ENCODE measurements at regions not wholly inside any gene's neighbourhood (a gene's known extent, or its start where the extent isn't known, plus 50 kb on each side); places are given as distances from the start of the nearest gene placed in this dataset.

DNA sequence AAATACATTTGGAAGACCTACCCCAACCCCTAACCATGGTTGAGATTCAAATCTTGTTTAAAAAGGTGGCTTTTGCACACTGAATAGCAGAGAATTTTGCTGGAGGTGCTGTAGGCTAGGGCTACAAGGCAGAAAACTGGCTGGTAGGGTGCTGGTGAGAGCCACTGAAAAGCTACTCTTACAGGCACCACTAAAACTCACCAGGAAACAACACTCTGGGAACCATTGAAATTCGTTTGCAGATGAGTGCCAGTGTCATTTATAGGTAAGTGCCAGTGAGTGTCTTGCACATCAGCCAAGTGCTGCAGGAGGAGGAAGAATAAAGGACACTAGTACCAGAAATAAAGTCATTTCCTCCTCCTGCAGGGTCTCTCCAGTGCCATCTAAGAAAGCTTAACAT lies 610.2 kb downstream of the ZNF385D start:
- no peak for TF ChIP-seq IRF2 (CRISPR knock-in tag; IDR thresholded peaks at IDR 0.05; ENCODE audit: borderline replicate concordance, low read depth)
- TF ChIP-seq CTCF (IDR thresholded peaks at IDR 0.05), result no peak
- TF ChIP-seq HMGXB4 (CRISPR knock-in tag; IDR thresholded peaks at IDR 0.05), result no peak
- TF ChIP-seq, protein P1, sequence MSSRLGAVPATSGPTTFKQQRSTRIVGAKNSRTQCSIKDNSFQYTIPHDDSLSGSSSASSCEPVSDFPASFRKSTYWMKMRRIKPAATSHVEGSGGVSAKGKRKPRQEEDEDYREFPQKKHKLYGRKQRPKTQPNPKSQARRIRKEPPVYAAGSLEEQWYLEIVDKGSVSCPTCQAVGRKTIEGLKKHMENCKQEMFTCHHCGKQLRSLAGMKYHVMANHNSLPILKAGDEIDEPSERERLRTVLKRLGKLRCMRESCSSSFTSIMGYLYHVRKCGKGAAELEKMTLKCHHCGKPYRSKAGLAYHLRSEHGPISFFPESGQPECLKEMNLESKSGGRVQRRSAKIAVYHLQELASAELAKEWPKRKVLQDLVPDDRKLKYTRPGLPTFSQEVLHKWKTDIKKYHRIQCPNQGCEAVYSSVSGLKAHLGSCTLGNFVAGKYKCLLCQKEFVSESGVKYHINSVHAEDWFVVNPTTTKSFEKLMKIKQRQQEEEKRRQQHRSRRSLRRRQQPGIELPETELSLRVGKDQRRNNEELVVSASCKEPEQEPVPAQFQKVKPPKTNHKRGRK (CRISPR knock-in tag; IDR thresholded peaks at IDR 0.05; ENCODE audit: borderline replicate concordance), result no peak
- TF ChIP-seq ZNF416 (CRISPR knock-in tag; IDR thresholded peaks at IDR 0.05), result no peak
- no peak for TF ChIP-seq USF2 (CRISPR knock-in tag; IDR thresholded peaks at IDR 0.05)
- no peak for TF ChIP-seq MAX (CRISPR knock-in tag; IDR thresholded peaks at IDR 0.05)
- no peak for TF ChIP-seq ATF2 (CRISPR knock-in tag; IDR thresholded peaks at IDR 0.05; ENCODE audit: borderline replicate concordance, low read depth)
